Liver (tissue), 8 donors: ENCODE measurements at regions not wholly inside any gene's neighbourhood (a gene's known extent, or its start where the extent isn't known, plus 50 kb on each side); places are given as distances from the start of the nearest gene placed in this dataset.

Source experiments
- DNase-seq: peaks from one replicate; pipeline ENCODE4 v3.0.0-alpha.2; 2017; ENCODE audit warnings: low spot score
- H3K27ac ChIP-seq, 2 donors: one replicate each; pipeline ENCODE4 v1.7.0; 2013; ENCODE audit warnings: inconsistent platforms in 2 of 2, low read length in 2 of 2, control low read depth in 1 of 2, low read depth in 1 of 2, mild to moderate bottlenecking in 1 of 2
- H3K27me3 ChIP-seq, 4 donors: one replicate each; pipeline versions ENCODE4 v1.6.1 to v1.7.0; 2013; ENCODE audit warnings: low read length in 3 of 4, inconsistent platforms in 1 of 4, mild to moderate bottlenecking in 1 of 4, moderate library complexity in 1 of 4; ENCODE audit not compliant: control insufficient read depth in 4 of 4, insufficient read depth in 4 of 4
- H3K36me3 ChIP-seq, 4 donors: one replicate each; pipeline versions ENCODE4 v1.6.1 to v1.7.0; 2013; ENCODE audit warnings: low read length in 3 of 4, mild to moderate bottlenecking in 3 of 4, low read depth in 1 of 4, moderate library complexity in 1 of 4; ENCODE audit not compliant: control insufficient read depth in 4 of 4, insufficient read depth in 3 of 4
- H3K4me1 ChIP-seq, 4 donors: one replicate each; pipeline versions ENCODE4 v1.6.1 to v1.7.0; 2013; ENCODE audit warnings: low read length in 3 of 4, mild to moderate bottlenecking in 3 of 4, moderate library complexity in 1 of 4; ENCODE audit not compliant: control insufficient read depth in 4 of 4, insufficient read depth in 4 of 4
- H3K4me3 ChIP-seq, 3 donors: one replicate each; pipeline versions ENCODE4 v1.6.1 to v1.7.0; 2013; ENCODE audit warnings: low read length in 3 of 3, control low read depth in 1 of 3, low read depth in 1 of 3, mild to moderate bottlenecking in 1 of 3
- H3K9ac ChIP-seq, 2 donors: one replicate each; pipeline ENCODE4 v1.7.0; 2013; ENCODE audit warnings: low read length in 2 of 2, mild to moderate bottlenecking in 2 of 2, moderate library complexity in 2 of 2, control low read depth in 1 of 2, low read depth in 1 of 2
- H3K9me3 ChIP-seq, 4 donors: one replicate each; pipeline versions ENCODE4 v1.6.1 to v1.7.0; 2013; ENCODE audit warnings: low read length in 3 of 4; ENCODE audit not compliant: control insufficient read depth in 4 of 4
- CTCF ChIP-seq: fragments of 150-350 bp; IDR thresholded peaks from 2 replicates; pipeline ENCODE4 v1.5.1; 2017; ENCODE audit warnings: improper control_type of control experiment, low read depth, low read length; ENCODE audit not compliant: missing input control
- EGR1 ChIP-seq, 2 donors: IDR thresholded peaks; 2 replicates each; pipeline ENCODE4 v1.6.1; 2016 to 2018; ENCODE audit warnings: antibody characterized with exemption in 2 of 2, low read depth in 2 of 2
- FOXA1 ChIP-seq: IDR thresholded peaks from 2 replicates; pipeline ENCODE4 v1.6.1; 2016; ENCODE audit warnings: antibody characterized with exemption
- FOXA2 ChIP-seq: IDR thresholded peaks from 2 replicates; pipeline ENCODE4 v1.6.1; 2016; ENCODE audit warnings: antibody characterized with exemption
- GABPA ChIP-seq, 2 donors: IDR thresholded peaks in 1 of 2; conservative IDR thresholded peaks in 1 of 2; 2 replicates each; pipeline ENCODE4 v1.6.1; 2016; ENCODE audit warnings: antibody characterized with exemption in 2 of 2, mild to moderate bottlenecking in 1 of 2, moderate library complexity in 1 of 2
- HNF4A ChIP-seq, 2 donors: conservative IDR thresholded peaks; 2 replicates each; pipeline ENCODE4 v1.6.1; 2016; ENCODE audit warnings: antibody characterized with exemption in 2 of 2, mild to moderate bottlenecking in 2 of 2
- HNF4G ChIP-seq: IDR thresholded peaks from 2 replicates; pipeline ENCODE4 v1.6.1; 2016; ENCODE audit warnings: antibody characterized with exemption
- JUND ChIP-seq, 2 donors: IDR thresholded peaks; 2 replicates each; pipeline ENCODE4 v1.6.1; 2016; ENCODE audit warnings: antibody characterized with exemption in 2 of 2
- NR2F2 ChIP-seq: IDR thresholded peaks from 2 replicates; pipeline ENCODE4 v1.6.1; 2016; ENCODE audit warnings: antibody characterized with exemption
- RAD21 ChIP-seq, 2 donors: IDR thresholded peaks; 2 replicates each; pipeline ENCODE4 v1.6.1; 2016; ENCODE audit warnings: antibody characterized with exemption in 2 of 2, mild to moderate bottlenecking in 2 of 2
- REST ChIP-seq: IDR thresholded peaks from 2 replicates; pipeline ENCODE4 v1.6.1; 2016; ENCODE audit warnings: antibody characterized with exemption, mild to moderate bottlenecking
- RXRA ChIP-seq, 2 donors: IDR thresholded peaks; 2 replicates each; pipeline ENCODE4 v1.6.1; 2017 to 2018; ENCODE audit warnings: antibody characterized with exemption in 2 of 2, mild to moderate bottlenecking in 1 of 2
- SP1 ChIP-seq: IDR thresholded peaks from 2 replicates; pipeline ENCODE4 v1.6.1; 2018; ENCODE audit warnings: antibody characterized with exemption, mild to moderate bottlenecking
- TAF1 ChIP-seq: conservative IDR thresholded peaks from 2 replicates; pipeline ENCODE4 v1.6.1; 2016; ENCODE audit warnings: antibody characterized with exemption, mild to moderate bottlenecking
- YY1 ChIP-seq: IDR thresholded peaks from 2 replicates; pipeline ENCODE4 v1.6.1; 2016; ENCODE audit warnings: antibody characterized with exemption, mild to moderate bottlenecking
- ZBTB33 ChIP-seq: IDR thresholded peaks from 2 replicates; pipeline ENCODE4 v1.6.1; 2016; ENCODE audit warnings: antibody characterized with exemption
- WGBS: extraction: QIAGEN DNeasy Blood & Tissue Kit; methylation state at CpG from one replicate; pipeline ENCODE4 v1.1.7; 2013; 5-methylcytosine and 5-hydroxymethylcytosine counted together
- TF ChIP-seq, protein P1 (sequence below): IDR thresholded peaks from 2 replicates; pipeline ENCODE4 v1.6.1; 2016; ENCODE audit warnings: antibody characterized with exemption
- TF ChIP-seq, protein P2 (sequence below): IDR thresholded peaks from 2 replicates; pipeline ENCODE4 v1.6.1; 2016; ENCODE audit warnings: antibody characterized with exemption
- donor health status: healthy.
- donor health status: healthy.
- donor health status: healthy.
- donor health status: healthy.
- donor health status: healthy.

DNA sequence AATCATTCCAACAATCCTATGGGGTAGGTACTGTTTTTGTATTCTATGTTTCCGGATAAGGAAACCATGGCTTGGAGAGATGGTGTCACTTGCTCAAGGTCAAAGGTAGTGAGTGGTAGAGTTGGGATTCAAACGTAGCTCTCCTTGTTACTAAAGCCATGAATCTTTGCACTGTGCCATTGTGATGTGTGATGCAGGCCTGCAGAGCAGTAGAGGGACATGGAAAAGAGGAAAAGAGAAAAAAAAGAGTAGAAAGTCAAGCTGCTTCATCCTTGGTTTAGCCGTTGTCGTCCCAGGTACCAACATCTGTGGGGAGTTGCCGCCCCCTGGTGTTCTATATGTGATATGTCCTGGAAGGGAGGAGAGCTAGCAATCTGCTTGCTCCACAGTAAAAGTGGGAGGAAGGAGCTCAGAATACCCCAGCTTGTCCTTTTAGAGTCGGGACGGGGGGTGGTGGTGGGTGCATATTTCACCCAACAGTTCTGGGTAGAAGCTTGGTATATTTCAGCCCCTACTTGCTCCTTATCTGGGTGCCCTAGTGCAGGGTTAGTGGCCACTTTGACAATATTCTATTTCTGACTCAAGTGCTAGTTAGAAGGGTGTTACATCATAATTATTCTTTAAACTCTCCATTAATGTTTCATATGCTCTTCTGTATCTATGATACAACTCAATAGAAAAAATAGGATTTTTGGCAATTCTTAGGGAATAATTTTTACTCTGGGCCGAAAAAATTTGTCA lies 98.4 kb downstream of the EBNA1BP2 start:
- H3K9ac ChIP-seq, result no peak overlapping the region
- WGBS, result 26% methylated on average over 8 of the region's 8 CpGs
- no peaks in the 10 kb centered on the region for H3K36me3 ChIP-seq
- peak; percentile 83 for DNase-seq
- H3K4me1 ChIP-seq, result no peaks in the 10 kb centered on the region
- no peaks in the 10 kb centered on the region for H3K9me3 ChIP-seq
- no peaks in the 10 kb centered on the region for H3K27me3 ChIP-seq
- no peak overlapping the region for H3K27ac ChIP-seq
- peak; percentile 87 for TF ChIP-seq CTCF
- TF ChIP-seq RAD21 (IDR thresholded peaks at IDR 0.05), result peak; percentile 98 to 99
- TF ChIP-seq JUND (IDR thresholded peaks at IDR 0.05), result no peak
- H3K4me3 ChIP-seq, result no peak overlapping the region

DNA sequence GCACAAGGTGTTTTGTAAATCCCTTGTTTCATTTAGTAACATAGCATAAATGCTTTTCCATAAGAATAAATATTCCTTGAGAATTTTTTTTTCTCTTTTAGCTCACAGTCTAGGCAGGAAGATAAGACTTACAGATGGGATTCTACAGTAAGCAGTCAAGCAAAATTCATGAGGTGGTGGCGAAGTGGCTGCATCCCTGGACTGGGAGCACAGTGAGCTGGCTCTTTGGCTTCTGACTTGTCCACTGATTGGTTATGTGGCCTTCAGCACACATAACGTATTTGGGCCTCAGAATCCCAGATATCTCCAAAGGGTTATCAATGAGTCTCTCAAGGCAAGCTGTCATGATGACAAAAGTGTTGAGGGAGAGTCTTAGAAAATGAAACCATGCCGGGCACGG lies 99.8 kb downstream of the EBNA1BP2 start:
- Histone ChIP-seq H3K9ac (no peak overlapping the region), H3K9me3 (no peaks in the 10 kb centered on the region), H3K36me3 (no peaks in the 10 kb centered on the region), H3K27me3 (peaks cover 0 to 3% (median 2%) of the 10 kb centered on the region in 4 donors), H3K4me3 (no peak overlapping the region), H3K4me1 (peaks cover 0 to 6% (median 3%) of the 10 kb centered on the region in 4 donors), H3K27ac (no peak overlapping the region)
- WGBS, result 87% methylated on average over 4 of the region's 4 CpGs
- no peak for DNase-seq
- TF ChIP-seq, protein P1, sequence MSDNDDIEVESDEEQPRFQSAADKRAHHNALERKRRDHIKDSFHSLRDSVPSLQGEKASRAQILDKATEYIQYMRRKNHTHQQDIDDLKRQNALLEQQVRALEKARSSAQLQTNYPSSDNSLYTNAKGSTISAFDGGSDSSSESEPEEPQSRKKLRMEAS, result no peak
- no peak for TF ChIP-seq YY1
- TF ChIP-seq NR2F2, result no peak
- TF ChIP-seq HNF4G, result no peak
- TF ChIP-seq FOXA2, result no peak
- TF ChIP-seq TAF1, result no peak
- TF ChIP-seq, protein P2, sequence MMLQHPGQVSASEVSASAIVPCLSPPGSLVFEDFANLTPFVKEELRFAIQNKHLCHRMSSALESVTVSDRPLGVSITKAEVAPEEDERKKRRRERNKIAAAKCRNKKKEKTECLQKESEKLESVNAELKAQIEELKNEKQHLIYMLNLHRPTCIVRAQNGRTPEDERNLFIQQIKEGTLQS, result no peak
- TF ChIP-seq SP1, result no peak
- no peak for TF ChIP-seq FOXA1
- TF ChIP-seq REST, result no peak
- no peak for TF ChIP-seq RAD21 (IDR thresholded peaks at IDR 0.05)
- TF ChIP-seq ZBTB33, result no peak
- TF ChIP-seq CTCF, result no peak
- TF ChIP-seq EGR1 (IDR thresholded peaks at IDR 0.05; ENCODE audit: low read depth in 2 of 2), result no peak
- TF ChIP-seq HNF4A (conservative IDR thresholded peaks at IDR 0.05), result no peak
- TF ChIP-seq GABPA (IDR thresholded peaks at IDR 0.05 in 1 of 2, conservative IDR thresholded peaks at IDR 0.05 in 1 of 2), result no peak
- TF ChIP-seq JUND (IDR thresholded peaks at IDR 0.05), result no peak
- no peak for TF ChIP-seq RXRA (IDR thresholded peaks at IDR 0.05)
